ENCODE measurements at regions not wholly inside any gene's neighbourhood (a gene's known extent, or its start where the extent isn't known, plus 50 kb on each side); places are given as distances from the start of the nearest gene placed in this dataset.
"Not testable (repeated sequence)": the region's sequence is repeated elsewhere in the genome, so short reads cannot be mapped to it uniquely, and the experiment has no call there.

DNA sequence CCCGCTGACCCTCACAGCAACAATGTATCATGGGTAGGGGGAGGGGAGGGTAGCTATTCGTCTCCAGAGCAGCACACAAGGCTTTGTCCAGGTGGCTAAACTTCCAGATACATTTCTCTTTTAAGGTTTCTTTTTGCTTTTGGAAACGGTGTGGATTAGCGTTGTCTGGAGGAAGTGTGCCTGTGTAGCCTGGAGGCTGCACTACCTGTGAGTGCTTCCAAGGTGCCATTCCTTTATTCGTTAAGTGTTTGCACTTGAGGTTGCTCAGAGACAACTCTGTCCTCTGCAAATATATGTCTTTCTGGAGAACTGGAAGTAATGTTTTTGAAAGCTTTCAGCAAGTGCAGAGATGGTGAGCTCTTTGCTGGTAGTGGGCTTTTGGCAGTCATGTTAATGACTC is 53.1 kb downstream of the HSFY1 start:
- H3K36me3 Mint-ChIP-seq; H3K4me3 Mint-ChIP-seq; H3K27me3 Mint-ChIP-seq (ENCODE audit: low read depth); H3K4me1 Mint-ChIP-seq; H3K27ac Mint-ChIP-seq; ATAC-seq; POLR2A ChIA-PET; DNase-seq (ENCODE audit: low spot score); H3K9me3 Mint-ChIP-seq; CTCF ChIA-PET: not testable (repeated sequence)

DNA sequence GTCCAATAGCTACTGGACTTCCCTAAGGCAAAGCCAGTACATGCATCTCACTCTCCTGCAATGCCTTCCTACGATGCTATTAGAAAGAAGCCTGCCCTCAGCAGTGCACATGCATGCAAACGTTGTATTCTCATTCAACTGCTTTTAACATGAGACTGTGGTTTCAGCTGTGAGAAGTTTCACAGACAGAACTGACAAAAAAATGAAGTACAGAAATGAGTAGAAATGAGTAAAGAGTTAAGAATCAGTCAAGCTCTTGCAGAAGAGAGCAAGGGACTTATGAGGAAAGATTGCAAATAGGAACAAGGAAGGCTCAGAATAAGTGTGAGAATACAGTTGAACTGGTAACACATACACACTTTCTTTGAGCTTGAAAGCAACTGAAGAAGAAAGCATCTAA is 54.8 kb downstream of the HSFY1 start:
- POLR2A ChIA-PET; H3K36me3 Mint-ChIP-seq; DNase-seq (ENCODE audit: low spot score); H3K27ac Mint-ChIP-seq; H3K4me1 Mint-ChIP-seq; H3K4me3 Mint-ChIP-seq; H3K27me3 Mint-ChIP-seq (ENCODE audit: low read depth); ATAC-seq; H3K9me3 Mint-ChIP-seq; CTCF ChIA-PET: not testable (repeated sequence)

DNA sequence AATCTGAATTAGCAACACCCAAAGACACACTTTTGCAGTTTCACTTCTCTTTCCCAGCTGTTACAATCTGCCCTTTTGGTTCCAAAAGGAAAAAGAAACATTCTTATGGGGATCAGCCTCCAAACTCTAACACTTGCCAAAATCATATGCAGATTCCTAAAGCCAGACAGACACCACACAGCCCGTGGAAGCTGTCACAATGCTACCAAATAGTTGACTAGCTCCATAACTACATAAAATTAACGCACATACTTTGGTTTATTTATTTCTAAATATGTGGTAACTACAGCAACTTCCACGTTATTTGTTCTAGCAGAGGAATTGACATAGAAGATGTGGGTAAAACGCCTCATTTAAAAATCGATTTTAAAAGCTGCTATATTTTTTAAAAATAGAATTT is 59.7 kb downstream of the HSFY1 start:
- ATAC-seq; DNase-seq (ENCODE audit: low spot score); H3K27ac Mint-ChIP-seq; H3K4me3 Mint-ChIP-seq; H3K4me1 Mint-ChIP-seq; H3K9me3 Mint-ChIP-seq; H3K27me3 Mint-ChIP-seq (ENCODE audit: low read depth); H3K36me3 Mint-ChIP-seq; CTCF ChIA-PET; POLR2A ChIA-PET: not testable (repeated sequence)

DNA sequence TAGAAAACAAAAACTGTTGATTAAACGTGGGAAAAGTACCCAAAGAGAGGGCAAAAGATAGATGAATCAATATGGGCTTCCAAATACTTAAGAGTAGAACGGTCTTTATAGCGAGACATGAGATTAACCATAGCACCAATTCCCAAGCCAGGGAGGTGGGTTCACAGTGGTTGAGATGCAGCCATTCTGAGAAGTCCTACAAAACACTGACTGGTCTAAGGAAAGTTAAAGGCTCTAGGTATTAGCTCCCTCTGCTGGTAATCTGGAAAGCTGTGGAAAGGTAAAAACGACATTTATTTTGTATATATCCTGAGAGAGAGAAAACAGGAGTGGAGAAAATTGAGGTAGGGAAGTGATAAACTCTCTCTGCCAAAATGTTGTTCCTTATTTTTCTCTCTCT is 61.7 kb downstream of the HSFY1 start:
- CTCF ChIA-PET; DNase-seq (ENCODE audit: low spot score); H3K27me3 Mint-ChIP-seq (ENCODE audit: low read depth); H3K4me1 Mint-ChIP-seq; H3K36me3 Mint-ChIP-seq; H3K9me3 Mint-ChIP-seq; H3K4me3 Mint-ChIP-seq; POLR2A ChIA-PET; H3K27ac Mint-ChIP-seq: not testable (repeated sequence)
- peak; percentile 77 for ATAC-seq

DNA sequence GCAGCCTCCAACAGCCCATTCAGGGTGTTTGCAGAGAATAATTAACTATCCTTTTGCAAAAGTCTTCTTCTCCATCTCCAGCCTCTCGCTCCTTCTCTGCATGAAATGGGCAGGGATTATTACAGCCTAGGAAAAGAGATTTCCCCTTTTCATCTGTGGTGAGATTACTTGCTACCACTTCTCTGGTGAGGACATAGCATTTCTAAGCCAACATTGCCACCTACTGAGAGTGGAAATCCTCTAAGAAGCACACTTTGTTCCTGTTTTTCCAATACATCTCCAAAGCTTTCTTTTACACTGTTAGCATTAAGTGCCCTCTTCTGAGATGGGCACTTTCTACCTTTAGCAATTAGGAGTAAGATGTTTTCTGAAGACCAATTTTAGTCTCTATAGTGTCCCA is 69.3 kb downstream of the HSFY1 start:
- POLR2A ChIA-PET; H3K36me3 Mint-ChIP-seq; H3K4me1 Mint-ChIP-seq; H3K27ac Mint-ChIP-seq; DNase-seq (ENCODE audit: low spot score); ATAC-seq; CTCF ChIA-PET; H3K27me3 Mint-ChIP-seq (ENCODE audit: low read depth); H3K4me3 Mint-ChIP-seq; H3K9me3 Mint-ChIP-seq: not testable (repeated sequence)

DNA sequence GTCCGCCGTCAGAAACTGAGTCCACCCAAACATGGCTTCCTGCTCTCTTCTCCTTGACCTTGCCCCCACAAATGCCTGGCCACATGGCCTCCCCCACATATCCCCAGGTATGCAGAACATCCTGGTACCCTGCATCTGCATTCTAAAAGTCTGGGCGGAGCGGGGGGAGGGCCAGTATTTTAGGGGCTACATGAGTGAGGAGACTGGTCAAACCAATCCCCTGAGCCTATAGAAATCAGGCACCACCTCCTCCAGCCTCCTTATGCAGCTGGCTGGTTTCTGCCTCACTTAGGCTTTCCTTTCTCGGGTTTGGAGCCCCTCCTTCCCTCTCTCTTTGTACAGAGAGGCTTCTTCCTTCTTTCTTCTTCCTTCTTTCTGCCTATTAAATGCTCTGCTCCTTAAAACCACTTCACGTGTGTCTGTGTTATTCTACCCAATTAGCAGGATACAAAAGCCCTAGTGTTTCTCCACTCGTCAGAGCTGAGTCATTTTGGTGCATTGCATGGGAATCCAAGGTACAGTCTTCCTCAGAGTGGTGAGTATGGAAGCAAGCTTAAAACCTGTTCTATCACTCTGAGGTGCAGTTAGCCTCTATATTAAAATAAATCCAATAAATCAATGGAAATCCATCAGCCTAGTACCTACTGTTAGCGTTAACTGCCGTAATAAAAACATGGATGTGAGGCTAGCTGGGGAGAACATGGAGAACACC is 83.4 kb downstream of the HSFY1 start:
- DNase-seq (ENCODE audit: low spot score); H3K4me1 Mint-ChIP-seq; POLR2A ChIA-PET; H3K36me3 Mint-ChIP-seq; H3K4me3 Mint-ChIP-seq; H3K27me3 Mint-ChIP-seq (ENCODE audit: low read depth); H3K27ac Mint-ChIP-seq; H3K9me3 Mint-ChIP-seq; CTCF ChIA-PET: not testable (repeated sequence)
- peak; percentile 95 for ATAC-seq

DNA sequence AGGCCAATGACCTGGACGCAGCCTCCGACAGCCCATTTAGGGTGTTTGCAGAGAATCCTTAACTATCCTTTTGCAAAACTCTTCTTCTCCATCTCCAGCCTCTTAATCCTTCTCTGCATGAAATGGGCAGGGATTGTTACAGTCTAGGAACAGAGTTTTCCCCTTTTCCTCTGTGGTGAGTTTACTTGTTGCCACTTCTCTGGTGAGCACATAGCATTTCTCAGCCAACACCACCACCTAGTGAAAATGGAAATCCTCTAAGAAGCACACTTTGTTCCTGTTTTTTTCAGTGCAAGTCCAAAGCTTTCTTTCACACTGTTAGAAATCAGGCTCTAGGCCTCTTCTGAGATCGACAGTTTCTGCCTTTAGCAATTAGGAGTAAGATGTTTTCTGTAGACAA is 84.1 kb downstream of the HSFY1 start:
- H3K4me3 Mint-ChIP-seq; POLR2A ChIA-PET; DNase-seq (ENCODE audit: low spot score); CTCF ChIA-PET; H3K9me3 Mint-ChIP-seq; H3K4me1 Mint-ChIP-seq; H3K36me3 Mint-ChIP-seq; H3K27me3 Mint-ChIP-seq (ENCODE audit: low read depth); H3K27ac Mint-ChIP-seq: not testable (repeated sequence)
- ATAC-seq: peak; percentile 27

DNA sequence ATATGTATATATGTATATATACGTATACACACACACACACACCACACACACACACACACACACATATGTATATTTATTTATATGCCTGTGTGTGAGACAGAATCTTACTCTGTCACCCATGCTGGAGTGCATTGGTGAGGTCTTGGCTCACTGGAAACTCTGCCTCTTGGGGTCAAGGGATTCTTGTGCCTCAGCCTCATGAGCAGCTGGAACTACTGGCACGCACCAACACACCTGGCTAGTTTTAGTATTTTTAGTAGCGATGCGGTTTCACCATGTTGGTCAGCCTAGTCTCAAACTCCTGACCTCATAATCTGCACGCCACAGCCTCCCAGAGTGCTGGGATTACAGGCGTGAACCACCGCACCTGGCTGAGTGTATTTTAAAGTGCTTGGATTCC is 85.1 kb downstream of the HSFY1 start:
- H3K4me3 Mint-ChIP-seq; ATAC-seq; POLR2A ChIA-PET; H3K9me3 Mint-ChIP-seq; H3K27ac Mint-ChIP-seq; DNase-seq (ENCODE audit: low spot score); H3K36me3 Mint-ChIP-seq; H3K27me3 Mint-ChIP-seq (ENCODE audit: low read depth); H3K4me1 Mint-ChIP-seq; CTCF ChIA-PET: not testable (repeated sequence)

DNA sequence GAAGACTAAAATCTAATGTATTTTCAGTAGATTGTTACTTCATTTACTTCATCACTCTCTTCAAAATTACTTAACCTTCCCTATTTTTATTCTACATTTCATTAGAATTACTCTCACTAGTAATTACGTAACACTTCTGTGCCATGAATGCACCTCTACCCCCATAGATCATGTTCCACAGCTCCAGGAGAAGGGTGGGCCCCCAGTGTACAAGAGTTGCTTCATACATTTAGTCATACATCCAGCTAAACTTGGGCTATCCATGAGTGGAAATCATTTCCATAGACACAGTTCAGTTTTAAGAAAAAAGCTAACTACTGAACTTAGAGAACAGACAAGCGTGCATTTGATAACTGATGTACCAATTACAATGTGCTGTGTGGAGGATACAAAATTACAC is 104.2 kb downstream of the HSFY1 start:
- CTCF ChIA-PET: no interaction called here
- ATAC-seq: no peak
- H3K4me1 Mint-ChIP-seq: peaks cover 17% of the 10 kb centered on the region

More for the DNA sequence above, 104.2 kb downstream of the HSFY1 start:
- TF ChIP-seq, protein P1, sequence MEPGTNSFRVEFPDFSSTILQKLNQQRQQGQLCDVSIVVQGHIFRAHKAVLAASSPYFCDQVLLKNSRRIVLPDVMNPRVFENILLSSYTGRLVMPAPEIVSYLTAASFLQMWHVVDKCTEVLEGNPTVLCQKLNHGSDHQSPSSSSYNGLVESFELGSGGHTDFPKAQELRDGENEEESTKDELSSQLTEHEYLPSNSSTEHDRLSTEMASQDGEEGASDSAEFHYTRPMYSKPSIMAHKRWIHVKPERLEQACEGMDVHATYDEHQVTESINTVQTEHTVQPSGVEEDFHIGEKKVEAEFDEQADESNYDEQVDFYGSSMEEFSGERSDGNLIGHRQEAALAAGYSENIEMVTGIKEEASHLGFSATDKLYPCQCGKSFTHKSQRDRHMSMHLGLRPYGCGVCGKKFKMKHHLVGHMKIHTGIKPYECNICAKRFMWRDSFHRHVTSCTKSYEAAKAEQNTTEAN (CRISPR knock-in tag; IDR thresholded peaks at IDR 0.05): no peak
- TF ChIP-seq, protein P2, sequence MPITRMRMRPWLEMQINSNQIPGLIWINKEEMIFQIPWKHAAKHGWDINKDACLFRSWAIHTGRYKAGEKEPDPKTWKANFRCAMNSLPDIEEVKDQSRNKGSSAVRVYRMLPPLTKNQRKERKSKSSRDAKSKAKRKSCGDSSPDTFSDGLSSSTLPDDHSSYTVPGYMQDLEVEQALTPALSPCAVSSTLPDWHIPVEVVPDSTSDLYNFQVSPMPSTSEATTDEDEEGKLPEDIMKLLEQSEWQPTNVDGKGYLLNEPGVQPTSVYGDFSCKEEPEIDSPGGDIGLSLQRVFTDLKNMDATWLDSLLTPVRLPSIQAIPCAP (CRISPR knock-in tag; IDR thresholded peaks at IDR 0.05): no peak
- TF ChIP-seq, protein P3, sequence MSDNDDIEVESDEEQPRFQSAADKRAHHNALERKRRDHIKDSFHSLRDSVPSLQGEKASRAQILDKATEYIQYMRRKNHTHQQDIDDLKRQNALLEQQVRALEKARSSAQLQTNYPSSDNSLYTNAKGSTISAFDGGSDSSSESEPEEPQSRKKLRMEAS (CRISPR knock-in tag; IDR thresholded peaks at IDR 0.05): no peak
- TF ChIP-seq, protein P4, sequence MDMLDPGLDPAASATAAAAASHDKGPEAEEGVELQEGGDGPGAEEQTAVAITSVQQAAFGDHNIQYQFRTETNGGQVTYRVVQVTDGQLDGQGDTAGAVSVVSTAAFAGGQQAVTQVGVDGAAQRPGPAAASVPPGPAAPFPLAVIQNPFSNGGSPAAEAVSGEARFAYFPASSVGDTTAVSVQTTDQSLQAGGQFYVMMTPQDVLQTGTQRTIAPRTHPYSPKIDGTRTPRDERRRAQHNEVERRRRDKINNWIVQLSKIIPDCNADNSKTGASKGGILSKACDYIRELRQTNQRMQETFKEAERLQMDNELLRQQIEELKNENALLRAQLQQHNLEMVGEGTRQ (CRISPR knock-in tag; IDR thresholded peaks at IDR 0.05): no peak
- TF ChIP-seq NR3C1 (CRISPR knock-in tag; conservative IDR thresholded peaks at IDR 0.05; ENCODE audit: low read depth) (no peak), ELF4 (CRISPR knock-in tag; IDR thresholded peaks at IDR 0.05; ENCODE audit: low read depth) (no peak), ETV6 (CRISPR knock-in tag; IDR thresholded peaks at IDR 0.05) (no peak)
- no peak overlapping the region for H3K27ac Mint-ChIP-seq
- H3K27me3 Mint-ChIP-seq (ENCODE audit: low read depth): peaks cover 2% of the 10 kb centered on the region; the same call in 1 of the 2 replicates
- H3K36me3 Mint-ChIP-seq: no peaks in the 10 kb centered on the region
- no peak for DNase-seq (ENCODE audit: low spot score)
- H3K4me3 Mint-ChIP-seq: no peak overlapping the region
- H3K9me3 Mint-ChIP-seq: no peaks in the 10 kb centered on the region
- POLR2A ChIA-PET: no interaction called here
